GM23338 (cell line): ENCODE measurements at regions not wholly inside any gene's neighbourhood (a gene's known extent, or its start where the extent isn't known, plus 50 kb on each side); places are given as distances from the start of the nearest gene placed in this dataset.

Experiments
- ATAC-seq: fragments of 200-7000 bp; cut with Tn5 transposase; 3 replicates; pipeline ENCODE4 v1.9.1; 2020
- DNase-seq: peaks from one replicate; pipeline ENCODE4 v3.0.0-alpha.2; 2015; ENCODE audit warnings: low spot score
- H2AFZ ChIP-seq: fragments of 200-600 bp; sonication (generic); 2 replicates; pipeline ENCODE4 v1.8.0; 2016; ENCODE audit warnings: antibody characterized with exemption, mild to moderate bottlenecking, moderate library complexity
- H3F3A ChIP-seq: fragments of 200-600 bp; sonication (generic); replicated peaks from 2 replicates; pipeline ENCODE4 v1.8.0; 2017; ENCODE audit warnings: antibody characterized with exemption, mixed run types, low read depth
- H3K27ac ChIP-seq: fragments of 200-600 bp; sonication (generic); 2 replicates; pipeline ENCODE4 v1.6.1; 2016; ENCODE audit warnings: low read depth
- H3K27me3 ChIP-seq: fragments of 200-600 bp; sonication (generic); 2 replicates; pipeline ENCODE4 v1.8.0; 2016; ENCODE audit warnings: mild to moderate bottlenecking, mixed run types, moderate library complexity; ENCODE audit not compliant: insufficient read depth
- H3K36me3 ChIP-seq: fragments of 200-600 bp; sonication (generic); 2 replicates; pipeline ENCODE4 v1.8.0; 2016; ENCODE audit warnings: mild to moderate bottlenecking; ENCODE audit not compliant: insufficient read depth
- H3K4me1 ChIP-seq: fragments of 200-600 bp; sonication (generic); 2 replicates; pipeline ENCODE4 v1.8.0; 2016; ENCODE audit warnings: mild to moderate bottlenecking, moderate library complexity; ENCODE audit not compliant: insufficient read depth
- H3K4me2 ChIP-seq: fragments of 200-600 bp; sonication (generic); 2 replicates; pipeline ENCODE4 v1.7.1; 2017; ENCODE audit warnings: mixed run types
- H3K4me3 ChIP-seq: fragments of 200-600 bp; sonication (generic); 2 replicates; pipeline ENCODE4 v1.6.1; 2016; ENCODE audit warnings: mixed run types
- H3K79me2 ChIP-seq: fragments of 200-600 bp; sonication (generic); replicated peaks from 2 replicates; pipeline ENCODE4 v1.8.0; 2017; ENCODE audit warnings: mild to moderate bottlenecking; ENCODE audit not compliant: insufficient read depth
- H3K9me2 ChIP-seq: fragments of 200-600 bp; sonication (generic); 2 replicates; pipeline ENCODE4 v1.8.0; 2017; ENCODE audit not compliant: insufficient read depth
- H4K20me1 ChIP-seq: fragments of 200-600 bp; sonication (generic); replicated peaks from 2 replicates; pipeline ENCODE4 v1.8.0; 2017; ENCODE audit warnings: mild to moderate bottlenecking; ENCODE audit not compliant: insufficient read depth
- H3K27ac Mint-ChIP-seq: 2 replicates; pipeline ENCODE4 v1.8.0; 2020; ENCODE audit warnings: inconsistent platforms, mild to moderate bottlenecking, moderate library complexity, mixed read lengths
- H3K27me3 Mint-ChIP-seq: 3 replicates; pipeline ENCODE4 v1.8.0; 2022; ENCODE audit warnings: low read depth, mild to moderate bottlenecking, moderate library complexity, mixed read lengths, inconsistent platforms; ENCODE audit not compliant: insufficient read depth, poor library complexity
- H3K36me3 Mint-ChIP-seq: 3 replicates; pipeline ENCODE4 v1.8.0; 2021; ENCODE audit warnings: low read depth, mild to moderate bottlenecking, inconsistent platforms, moderate library complexity, mixed read lengths
- H3K4me1 Mint-ChIP-seq: 3 replicates; pipeline ENCODE4 v1.8.0; 2020; ENCODE audit warnings: mild to moderate bottlenecking, inconsistent platforms, mixed read lengths
- H3K4me3 Mint-ChIP-seq: 3 replicates; pipeline ENCODE4 v1.8.0; 2021; ENCODE audit warnings: moderate library complexity, mild to moderate bottlenecking, inconsistent platforms, mixed read lengths
- H3K9me3 Mint-ChIP-seq: 3 replicates; pipeline ENCODE4 v1.8.0; 2020; ENCODE audit warnings: moderate library complexity, mild to moderate bottlenecking, inconsistent platforms, mixed read lengths
- CREB1 ChIP-seq: fragments of 250-450 bp; sonication (Bioruptor Pico); IDR thresholded peaks from 2 replicates; pipeline ENCODE4 v1.5.0; 2020; ENCODE audit warnings: low read depth, mild to moderate bottlenecking, moderate library complexity
- CTCF ChIP-seq, 2 experiments: fragments of 200-600 bp in 1 of 2; sonication (generic) in 1 of 2; conservative IDR thresholded peaks; 2 replicates each; pipeline versions ENCODE4 v1.5.1 to v1.6.1; 2016 to 2017; ENCODE audit warnings: antibody characterized with exemption in 2 of 2, low read depth in 2 of 2, mild to moderate bottlenecking in 2 of 2, moderate library complexity in 1 of 2
- ETS1 ChIP-seq: IDR thresholded peaks from 2 replicates; pipeline ENCODE4 v1.6.1; 2016; ENCODE audit warnings: antibody characterized with exemption
- EZH2 ChIP-seq: fragments of 200-600 bp; sonication (generic); IDR thresholded peaks from one replicate; pipeline ENCODE4 v1.8.0; 2017; ENCODE audit warnings: antibody characterized with exemption, mild to moderate bottlenecking, low read depth; ENCODE audit not compliant: unreplicated experiment
- EZH2phosphoT487 ChIP-seq: fragments of 200-600 bp; sonication (generic); IDR thresholded peaks from one replicate; pipeline ENCODE4 v1.8.1; 2018; ENCODE audit warnings: antibody characterized with exemption; ENCODE audit not compliant: unreplicated experiment
- NANOG ChIP-seq: IDR thresholded peaks from 2 replicates; pipeline ENCODE4 v1.6.1; 2016; ENCODE audit warnings: antibody characterized with exemption, borderline replicate concordance
- POLR2AphosphoS5 ChIP-seq: IDR thresholded peaks from 2 replicates; pipeline ENCODE4 v1.6.1; 2016; ENCODE audit warnings: antibody characterized with exemption, low read depth
- REST ChIP-seq: IDR thresholded peaks from one replicate; pipeline ENCODE4 v1.6.1; 2018; ENCODE audit warnings: antibody characterized with exemption; ENCODE audit not compliant: unreplicated experiment
- STAT1 ChIP-seq: IDR thresholded peaks from one replicate; pipeline ENCODE4 v1.6.1; 2016; ENCODE audit warnings: antibody characterized with exemption; ENCODE audit not compliant: unreplicated experiment
- ZNF331 ChIP-seq: fragments of 250-450 bp; sonication (Bioruptor Pico); IDR thresholded peaks from 2 replicates; pipeline ENCODE4 v1.5.0; 2020; ENCODE audit warnings: low read depth, mild to moderate bottlenecking, moderate library complexity
- TF ChIP-seq, protein P1 (sequence below): fragments of 250-450 bp; sonication (Bioruptor Pico); IDR thresholded peaks from 2 replicates; pipeline ENCODE4 v1.5.0; 2020; ENCODE audit warnings: mild to moderate bottlenecking, moderate library complexity

- TF ChIP-seq CTCF (conservative IDR thresholded peaks at IDR 0.05; ENCODE audit: low read depth in 2 of 2), result no peak
Observed at GRCh38 chr3:86792316-86792715, 198.6 kb downstream of the VGLL3 start (continued).

DNA sequence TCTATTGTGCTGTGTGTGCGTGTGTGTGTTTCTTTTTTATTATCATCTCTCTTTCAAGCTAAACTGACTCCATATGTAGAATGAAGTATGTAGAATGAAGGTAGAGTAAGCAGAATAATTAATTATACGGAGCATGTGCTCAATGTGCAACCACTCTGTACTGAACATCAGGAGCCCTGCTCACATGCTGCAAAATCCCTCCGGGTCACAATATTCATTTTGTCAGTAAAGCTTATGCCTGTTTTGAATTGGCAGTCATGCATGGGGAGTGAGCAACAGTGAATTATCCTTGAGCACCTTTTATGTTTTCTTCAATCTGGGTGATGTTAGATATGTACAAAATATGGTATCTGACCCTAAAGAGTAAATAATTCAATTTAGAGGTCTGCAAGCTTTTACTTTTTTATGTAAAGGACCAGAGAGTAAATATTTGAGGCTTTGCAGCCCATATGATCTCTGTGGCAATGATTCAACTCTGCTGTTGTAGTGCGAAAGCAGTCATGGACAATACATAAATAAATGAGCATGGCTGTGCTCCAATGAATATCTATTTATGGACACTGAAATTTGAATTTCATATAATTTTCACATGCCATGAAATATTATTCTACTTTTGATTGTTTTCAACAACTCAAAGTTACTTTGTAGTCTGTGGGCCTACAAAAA, 199.9 kb downstream of the VGLL3 start:
- Histone ChIP-seq H2AFZ (no peak overlapping the region), H3K27me3 (no peaks in the 10 kb centered on the region), H3K79me2 (no peaks in the 10 kb centered on the region), H3K27ac (no peak overlapping the region), H3K9me2 (peaks cover 15% of the 10 kb centered on the region; the same call in 1 of the 2 replicates), H3K4me1 (peaks cover 10% of the 10 kb centered on the region), H3F3A (no peaks in the 10 kb centered on the region), H3K4me2 (no peak overlapping the region), H4K20me1 (no peaks in the 10 kb centered on the region), H3K4me3 (no peak overlapping the region), H3K36me3 (no peaks in the 10 kb centered on the region)
- H3K27ac Mint-ChIP-seq, result no peak overlapping the region
- no peaks in the 10 kb centered on the region for H3K36me3 Mint-ChIP-seq
- no peaks in the 10 kb centered on the region for H3K9me3 Mint-ChIP-seq
- DNase-seq (no peak), ATAC-seq (no peak)
- H3K4me1 Mint-ChIP-seq, result peaks cover 10% of the 10 kb centered on the region; the same call in 2 of the 3 replicates
- TF ChIP-seq EZH2 (no peak), CREB1 (CRISPR knock-in tag) (no peak), EZH2phosphoT487 (no peak), ETS1 (no peak), POLR2AphosphoS5 (no peak), STAT1 (no peak), REST (no peak), ZNF331 (no peak), NANOG (no peak)
- TF ChIP-seq, protein P1, sequence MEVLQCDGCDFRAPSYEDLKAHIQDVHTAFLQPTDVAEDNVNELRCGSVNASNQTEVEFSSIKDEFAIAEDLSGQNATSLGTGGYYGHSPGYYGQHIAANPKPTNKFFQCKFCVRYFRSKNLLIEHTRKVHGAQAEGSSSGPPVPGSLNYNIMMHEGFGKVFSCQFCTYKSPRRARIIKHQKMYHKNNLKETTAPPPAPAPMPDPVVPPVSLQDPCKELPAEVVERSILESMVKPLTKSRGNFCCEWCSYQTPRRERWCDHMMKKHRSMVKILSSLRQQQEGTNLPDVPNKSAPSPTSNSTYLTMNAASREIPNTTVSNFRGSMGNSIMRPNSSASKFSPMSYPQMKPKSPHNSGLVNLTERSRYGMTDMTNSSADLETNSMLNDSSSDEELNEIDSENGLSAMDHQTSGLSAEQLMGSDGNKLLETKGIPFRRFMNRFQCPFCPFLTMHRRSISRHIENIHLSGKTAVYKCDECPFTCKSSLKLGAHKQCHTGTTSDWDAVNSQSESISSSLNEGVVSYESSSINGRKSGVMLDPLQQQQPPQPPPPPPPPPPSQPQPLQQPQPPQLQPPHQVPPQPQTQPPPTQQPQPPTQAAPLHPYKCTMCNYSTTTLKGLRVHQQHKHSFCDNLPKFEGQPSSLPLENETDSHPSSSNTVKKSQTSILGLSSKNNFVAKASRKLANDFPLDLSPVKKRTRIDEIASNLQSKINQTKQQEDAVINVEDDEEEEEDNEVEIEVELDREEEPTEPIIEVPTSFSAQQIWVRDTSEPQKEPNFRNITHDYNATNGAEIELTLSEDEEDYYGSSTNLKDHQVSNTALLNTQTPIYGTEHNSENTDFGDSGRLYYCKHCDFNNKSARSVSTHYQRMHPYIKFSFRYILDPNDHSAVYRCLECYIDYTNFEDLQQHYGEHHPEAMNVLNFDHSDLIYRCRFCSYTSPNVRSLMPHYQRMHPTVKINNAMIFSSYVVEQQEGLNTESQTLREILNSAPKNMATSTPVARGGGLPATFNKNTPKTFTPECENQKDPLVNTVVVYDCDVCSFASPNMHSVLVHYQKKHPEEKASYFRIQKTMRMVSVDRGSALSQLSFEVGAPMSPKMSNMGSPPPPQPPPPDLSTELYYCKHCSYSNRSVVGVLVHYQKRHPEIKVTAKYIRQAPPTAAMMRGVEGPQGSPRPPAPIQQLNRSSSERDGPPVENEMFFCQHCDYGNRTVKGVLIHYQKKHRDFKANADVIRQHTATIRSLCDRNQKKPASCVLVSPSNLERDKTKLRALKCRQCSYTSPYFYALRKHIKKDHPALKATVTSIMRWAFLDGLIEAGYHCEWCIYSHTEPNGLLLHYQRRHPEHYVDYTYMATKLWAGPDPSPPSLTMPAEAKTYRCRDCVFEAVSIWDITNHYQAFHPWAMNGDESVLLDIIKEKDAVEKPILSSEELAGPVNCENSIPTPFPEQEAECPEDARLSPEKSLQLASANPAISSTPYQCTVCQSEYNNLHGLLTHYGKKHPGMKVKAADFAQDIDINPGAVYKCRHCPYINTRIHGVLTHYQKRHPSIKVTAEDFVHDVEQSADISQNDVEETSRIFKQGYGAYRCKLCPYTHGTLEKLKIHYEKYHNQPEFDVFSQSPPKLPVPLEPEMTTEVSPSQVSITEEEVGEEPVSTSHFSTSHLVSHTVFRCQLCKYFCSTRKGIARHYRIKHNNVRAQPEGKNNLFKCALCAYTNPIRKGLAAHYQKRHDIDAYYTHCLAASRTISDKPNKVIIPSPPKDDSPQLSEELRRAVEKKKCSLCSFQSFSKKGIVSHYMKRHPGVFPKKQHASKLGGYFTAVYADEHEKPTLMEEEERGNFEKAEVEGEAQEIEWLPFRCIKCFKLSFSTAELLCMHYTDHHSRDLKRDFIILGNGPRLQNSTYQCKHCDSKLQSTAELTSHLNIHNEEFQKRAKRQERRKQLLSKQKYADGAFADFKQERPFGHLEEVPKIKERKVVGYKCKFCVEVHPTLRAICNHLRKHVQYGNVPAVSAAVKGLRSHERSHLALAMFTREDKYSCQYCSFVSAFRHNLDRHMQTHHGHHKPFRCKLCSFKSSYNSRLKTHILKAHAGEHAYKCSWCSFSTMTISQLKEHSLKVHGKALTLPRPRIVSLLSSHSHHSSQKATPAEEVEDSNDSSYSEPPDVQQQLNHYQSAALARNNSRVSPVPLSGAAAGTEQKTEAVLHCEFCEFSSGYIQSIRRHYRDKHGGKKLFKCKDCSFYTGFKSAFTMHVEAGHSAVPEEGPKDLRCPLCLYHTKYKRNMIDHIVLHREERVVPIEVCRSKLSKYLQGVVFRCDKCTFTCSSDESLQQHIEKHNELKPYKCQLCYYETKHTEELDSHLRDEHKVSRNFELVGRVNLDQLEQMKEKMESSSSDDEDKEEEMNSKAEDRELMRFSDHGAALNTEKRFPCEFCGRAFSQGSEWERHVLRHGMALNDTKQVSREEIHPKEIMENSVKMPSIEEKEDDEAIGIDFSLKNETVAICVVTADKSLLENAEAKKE (CRISPR knock-in tag), result no peak
- H3K4me3 Mint-ChIP-seq, result no peak overlapping the region
- H3K27me3 Mint-ChIP-seq, result no peaks in the 10 kb centered on the region
